ENCODE measurements at regions not wholly inside any gene's neighbourhood (a gene's known extent, or its start where the extent isn't known, plus 50 kb on each side); places are given as distances from the start of the nearest gene placed in this dataset.
"Not testable (repeated sequence)": the region's sequence is repeated elsewhere in the genome, so short reads cannot be mapped to it uniquely, and the experiment has no call there.

DNA sequence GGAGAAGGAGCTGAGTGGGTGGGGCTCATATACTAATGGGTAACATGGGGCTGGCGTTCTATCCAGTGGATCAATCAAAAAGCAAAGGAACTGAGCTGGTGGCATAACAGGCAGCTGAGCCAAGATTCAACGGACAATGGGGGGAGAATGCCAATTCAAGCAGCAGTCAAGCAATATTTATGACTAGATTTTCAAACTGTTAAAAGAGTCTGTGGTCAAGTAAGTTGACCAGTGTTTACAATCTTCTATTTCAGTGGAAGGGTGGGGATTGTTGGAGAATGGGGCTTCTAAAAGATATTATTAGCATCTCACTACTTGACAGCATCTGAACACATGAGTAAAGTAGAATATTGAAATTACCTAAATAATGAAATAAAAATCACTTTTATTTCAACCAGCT lies 64.9 kb upstream of the SCRG1 start:
- TF ChIP-seq, protein P1, sequence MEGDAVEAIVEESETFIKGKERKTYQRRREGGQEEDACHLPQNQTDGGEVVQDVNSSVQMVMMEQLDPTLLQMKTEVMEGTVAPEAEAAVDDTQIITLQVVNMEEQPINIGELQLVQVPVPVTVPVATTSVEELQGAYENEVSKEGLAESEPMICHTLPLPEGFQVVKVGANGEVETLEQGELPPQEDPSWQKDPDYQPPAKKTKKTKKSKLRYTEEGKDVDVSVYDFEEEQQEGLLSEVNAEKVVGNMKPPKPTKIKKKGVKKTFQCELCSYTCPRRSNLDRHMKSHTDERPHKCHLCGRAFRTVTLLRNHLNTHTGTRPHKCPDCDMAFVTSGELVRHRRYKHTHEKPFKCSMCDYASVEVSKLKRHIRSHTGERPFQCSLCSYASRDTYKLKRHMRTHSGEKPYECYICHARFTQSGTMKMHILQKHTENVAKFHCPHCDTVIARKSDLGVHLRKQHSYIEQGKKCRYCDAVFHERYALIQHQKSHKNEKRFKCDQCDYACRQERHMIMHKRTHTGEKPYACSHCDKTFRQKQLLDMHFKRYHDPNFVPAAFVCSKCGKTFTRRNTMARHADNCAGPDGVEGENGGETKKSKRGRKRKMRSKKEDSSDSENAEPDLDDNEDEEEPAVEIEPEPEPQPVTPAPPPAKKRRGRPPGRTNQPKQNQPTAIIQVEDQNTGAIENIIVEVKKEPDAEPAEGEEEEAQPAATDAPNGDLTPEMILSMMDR (IDR thresholded peaks at IDR 0.05; ENCODE audit: insufficient read depth, low read length, poor library complexity, severe bottlenecking) = no peak

DNA sequence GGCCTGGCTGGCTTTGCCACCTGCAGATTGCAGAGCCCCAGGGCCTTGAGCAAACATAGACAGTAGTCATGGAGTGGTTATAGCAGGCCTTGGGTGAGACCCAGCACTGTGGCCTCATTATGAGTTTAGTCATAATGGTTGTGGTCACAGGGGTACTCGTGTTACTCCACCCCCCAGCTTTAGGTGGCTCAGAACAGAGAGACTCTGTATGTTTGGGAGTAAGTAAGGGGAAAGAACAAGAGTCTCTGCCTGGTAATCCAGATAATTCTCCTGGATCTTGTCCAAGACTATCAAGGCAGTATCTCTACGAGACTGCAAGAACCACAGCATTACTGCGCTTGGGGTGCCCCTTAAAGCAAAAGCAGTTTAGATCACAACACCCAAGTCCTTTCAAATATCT lies 62.3 kb upstream of the SCRG1 start:
- TF ChIP-seq, protein P1 (IDR thresholded peaks at IDR 0.05; ENCODE audit: insufficient read depth, low read length, poor library complexity, severe bottlenecking) = no peak
- no peak overlapping the region for H3K4me3 ChIP-seq (replicated peaks; ENCODE audit: low read depth, low read length)
- no peaks in the 10 kb centered on the region for H3K36me3 ChIP-seq (ENCODE audit: control insufficient read depth, insufficient read depth, low read length)
- H3K27me3 ChIP-seq (replicated peaks; ENCODE audit: control insufficient read depth, insufficient read depth, low read length) = no peaks in the 10 kb centered on the region
- no peak for DNase-seq (ENCODE audit: extremely low read depth, insufficient read length)

More for the DNA sequence above, 64.9 kb upstream of the SCRG1 start:
- DNase-seq (ENCODE audit: extremely low read depth, insufficient read length) = no peak
- Histone ChIP-seq H3K4me3 (replicated peaks; ENCODE audit: low read depth, low read length) (no peak overlapping the region), H3K27me3 (replicated peaks; ENCODE audit: control insufficient read depth, insufficient read depth, low read length) (no peaks in the 10 kb centered on the region), H3K36me3 (ENCODE audit: control insufficient read depth, insufficient read depth, low read length) (no peaks in the 10 kb centered on the region)

DNA sequence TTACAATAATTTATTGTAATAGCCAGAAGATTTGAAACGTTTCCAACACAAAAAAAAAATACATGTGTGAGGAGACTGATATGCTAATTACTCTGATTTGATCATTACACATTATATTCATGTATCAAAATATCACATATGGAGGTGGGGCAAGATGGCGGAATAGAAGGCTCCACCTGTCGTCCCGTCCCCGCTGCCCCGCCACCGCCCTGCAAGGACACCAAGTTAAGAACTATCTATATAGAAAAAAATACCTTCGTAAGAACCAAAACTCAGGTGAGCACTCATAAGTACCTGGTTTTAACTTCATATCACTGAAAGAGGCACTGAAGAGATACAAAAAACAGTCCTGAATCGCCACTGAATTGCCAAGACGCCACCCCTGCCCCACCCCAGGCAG lies 60.9 kb upstream of the SCRG1 start:
- no peak for DNase-seq (ENCODE audit: extremely low read depth, insufficient read length)
- Histone ChIP-seq H3K4me3 (replicated peaks; ENCODE audit: low read depth, low read length) (no peak overlapping the region), H3K27me3 (replicated peaks; ENCODE audit: control insufficient read depth, insufficient read depth, low read length) (no peaks in the 10 kb centered on the region), H3K36me3 (ENCODE audit: control insufficient read depth, insufficient read depth, low read length) (no peaks in the 10 kb centered on the region)
- TF ChIP-seq, protein P1 (IDR thresholded peaks at IDR 0.05; ENCODE audit: insufficient read depth, low read length, poor library complexity, severe bottlenecking) = no peak

DNA sequence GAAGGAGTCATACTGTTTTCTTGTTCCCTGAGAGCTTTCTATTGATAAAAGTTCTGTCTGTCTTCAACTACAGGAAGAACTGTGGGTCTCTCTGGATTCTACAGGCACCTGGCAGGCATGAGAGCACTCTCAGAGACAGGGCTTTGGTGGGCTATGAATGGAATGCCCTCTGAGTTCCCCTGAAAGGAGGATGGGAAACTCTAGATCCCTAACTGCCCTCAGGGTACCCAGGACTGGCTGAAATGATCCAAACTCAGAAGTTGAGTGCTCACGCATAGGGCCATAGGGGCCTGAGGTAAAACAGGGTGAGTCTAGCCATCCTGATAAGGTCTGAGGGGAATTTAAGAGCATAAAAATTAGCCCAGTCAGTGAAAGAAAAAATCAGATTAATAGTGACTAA lies 59.0 kb upstream of the SCRG1 start:
- Histone ChIP-seq H3K27me3 (replicated peaks; ENCODE audit: control insufficient read depth, insufficient read depth, low read length) (no peaks in the 10 kb centered on the region), H3K36me3 (ENCODE audit: control insufficient read depth, insufficient read depth, low read length) (no peaks in the 10 kb centered on the region), H3K4me3 (replicated peaks; ENCODE audit: low read depth, low read length) (no peak overlapping the region)
- TF ChIP-seq, protein P1 (IDR thresholded peaks at IDR 0.05; ENCODE audit: insufficient read depth, low read length, poor library complexity, severe bottlenecking) = no peak
- DNase-seq (ENCODE audit: extremely low read depth, insufficient read length) = no peak

DNA sequence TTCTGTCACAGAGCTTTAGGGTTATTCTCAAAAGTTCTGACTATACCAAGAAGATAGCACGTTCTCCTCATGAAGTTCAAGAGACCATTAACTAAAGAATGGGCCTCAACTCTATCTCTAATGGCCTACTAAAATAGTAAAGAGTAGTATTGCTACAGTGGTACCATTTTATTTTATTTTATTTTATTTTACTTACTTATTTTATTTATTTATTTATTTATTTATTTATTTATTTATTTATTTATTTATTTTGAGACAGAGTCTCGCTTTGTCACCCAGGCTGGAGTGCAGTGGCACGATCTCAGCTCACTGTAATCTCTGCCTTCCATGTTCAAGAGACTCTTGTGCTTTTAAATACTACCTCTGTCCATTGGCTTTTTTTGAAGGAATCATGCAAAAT lies 52.5 kb upstream of the SCRG1 start:
- not testable (repeated sequence) for H3K4me3 ChIP-seq (replicated peaks; ENCODE audit: low read depth, low read length); DNase-seq (ENCODE audit: extremely low read depth, insufficient read length); H3K27me3 ChIP-seq (replicated peaks; ENCODE audit: control insufficient read depth, insufficient read depth, low read length); H3K36me3 ChIP-seq (ENCODE audit: control insufficient read depth, insufficient read depth, low read length)

DNA sequence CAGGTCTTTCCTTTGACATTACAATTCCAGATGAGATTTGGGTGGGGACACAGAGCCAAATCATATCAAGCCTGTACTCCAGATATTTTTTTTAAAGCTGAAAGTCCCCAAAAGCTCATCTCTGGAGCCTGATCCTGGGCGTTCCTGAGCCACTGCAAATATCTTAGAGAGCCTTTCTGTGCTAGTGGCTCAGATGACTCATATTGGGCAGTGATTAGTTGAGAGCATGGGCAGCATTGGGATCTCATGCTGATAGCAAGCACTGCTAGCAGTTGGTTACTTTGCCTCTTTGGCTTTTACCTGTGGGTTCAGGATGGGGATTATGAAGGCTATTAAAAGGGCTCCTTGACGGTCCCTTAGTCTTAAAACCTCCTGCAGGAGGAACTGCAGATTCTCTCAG lies 51.4 kb upstream of the SCRG1 start:
- Histone ChIP-seq H3K27me3 (replicated peaks; ENCODE audit: control insufficient read depth, insufficient read depth, low read length) (no peaks in the 10 kb centered on the region), H3K4me3 (replicated peaks; ENCODE audit: low read depth, low read length) (no peak overlapping the region), H3K36me3 (ENCODE audit: control insufficient read depth, insufficient read depth, low read length) (no peaks in the 10 kb centered on the region)
- TF ChIP-seq, protein P1 (IDR thresholded peaks at IDR 0.05; ENCODE audit: insufficient read depth, low read length, poor library complexity, severe bottlenecking) = no peak
- DNase-seq (ENCODE audit: extremely low read depth, insufficient read length) = no peak
